Upper lobe of left lung (tissue), 4 donors: ENCODE measurements at regions not wholly inside any gene's neighbourhood (a gene's known extent, or its start where the extent isn't known, plus 50 kb on each side); places are given as distances from the start of the nearest gene placed in this dataset.

ENCODE experiments used
- CTCF ChIP-seq, 6 experiments: fragments of 450-650 bp in 4 of 6; fragments of 200-600 bp in 2 of 6; sonication (generic) in 2 of 6; IDR thresholded peaks; one replicate each; pipeline ENCODE4 v1.5.1; 2016 to 2019; ENCODE audit warnings: antibody characterized with exemption in 6 of 6
- EP300 ChIP-seq, 4 donors: sonication (generic); formaldehyde crosslinking; IDR thresholded peaks; one replicate each; pipeline ENCODE4 v1.5.1; 2017; ENCODE audit warnings: antibody characterized with exemption in 4 of 4, control low read depth in 2 of 4
- POLR2A ChIP-seq, 4 donors: fragments of 450-650 bp; IDR thresholded peaks; one replicate each; pipeline ENCODE4 v1.5.1; 2016 to 2017; ENCODE audit warnings: antibody characterized with exemption in 4 of 4, mild to moderate bottlenecking in 2 of 4
- POLR2AphosphoS5 ChIP-seq, 2 donors: sonication (generic); formaldehyde crosslinking; IDR thresholded peaks; one replicate each; pipeline ENCODE4 v1.5.1; 2017; ENCODE audit warnings: antibody characterized with exemption in 2 of 2

- TF ChIP-seq POLR2A (IDR thresholded peaks at IDR 0.05): no peak
- TF ChIP-seq CTCF (IDR thresholded peaks at IDR 0.05): no peak
- TF ChIP-seq EP300 (IDR thresholded peaks at IDR 0.05): no peak
- no peak for TF ChIP-seq POLR2AphosphoS5 (IDR thresholded peaks at IDR 0.05)
These were observed 105.0 kb upstream of the SYT6 start for GRCh38 chr1:114258633-114259032.
